GM12874 (cell line): ENCODE measurements at regions not wholly inside any gene's neighbourhood (a gene's known extent, or its start where the extent isn't known, plus 50 kb on each side); places are given as distances from the start of the nearest gene placed in this dataset.

Experiments
- CTCF ChIP-seq: IDR thresholded peaks from 2 replicates; pipeline ENCODE4 v1.5.1; 2011; ENCODE audit warnings: low read depth, mild to moderate bottlenecking, control low read depth, low read length, moderate library complexity; ENCODE audit not compliant: insufficient read depth

- TF ChIP-seq CTCF, result no peak
These were observed 76.0 kb upstream of the PRPS1L1 start for GRCh38 chr7:18103436-18104218.

- no peak for TF ChIP-seq CTCF
These were observed 82.1 kb upstream of the PRPS1L1 start for GRCh38 chr7:18109762-18110161.

GRCh38 chr7:18116661-18117060, 89.0 kb upstream of the PRPS1L1 start:
- no peak for TF ChIP-seq CTCF

GRCh38 chr7:18117482-18117881, 89.8 kb upstream of the PRPS1L1 start:
- TF ChIP-seq CTCF, result no peak

- 0 out of 2 replicates have a peak, but pooled peaks have one; percentile 9 for TF ChIP-seq CTCF
These were observed 92.3 kb upstream of the PRPS1L1 start for GRCh38 chr7:18119985-18120384.

GRCh38 chr7:18123508-18124239, 96.0 kb upstream of the PRPS1L1 start:
- no peak for TF ChIP-seq CTCF

GRCh38 chr7:18125476-18125875, 97.8 kb upstream of the PRPS1L1 start:
- TF ChIP-seq CTCF, result no peak
